ENCODE measurements at regions not wholly inside any gene's neighbourhood (a gene's known extent, or its start where the extent isn't known, plus 50 kb on each side); places are given as distances from the start of the nearest gene placed in this dataset.

GRCh38 chr17:69801368-69801767 lies 273.7 kb upstream of the KCNJ16 start:
- TF ChIP-seq POLR2AphosphoS5 (IDR thresholded peaks at IDR 0.05; ENCODE audit: control insufficient read depth, insufficient read depth, low read depth, low read length) (no peak), ELF4 (CRISPR knock-in tag; IDR thresholded peaks at IDR 0.05) (no peak), CTCF (IDR thresholded peaks at IDR 0.05 in 2 of 3, conservative IDR thresholded peaks at IDR 0.05 in 1 of 3; ENCODE audit: insufficient read depth in 2 of 3, low read depth in 1 of 3, low read length in 3 of 3) (no peak), ZNF263 (CRISPR knock-in tag; IDR thresholded peaks at IDR 0.05; ENCODE audit: borderline replicate concordance) (no peak), ZNF143 (CRISPR knock-in tag; IDR thresholded peaks at IDR 0.05) (no peak), CXXC5 (CRISPR knock-in tag; IDR thresholded peaks at IDR 0.05) (no peak)

Data from K562 (cell line).